GM12878 (cell line): ENCODE measurements at regions not wholly inside any gene's neighbourhood (a gene's known extent, or its start where the extent isn't known, plus 50 kb on each side); places are given as distances from the start of the nearest gene placed in this dataset.

Source experiments
- EZH2 ChIP-seq: IDR thresholded peaks from 2 replicates; pipeline ENCODE4 v1.6.1; 2012; ENCODE audit warnings: low read depth, mild to moderate bottlenecking, control low read depth, inconsistent platforms, low read length, borderline replicate concordance; ENCODE audit not compliant: control insufficient read depth
- POLR2A ChIP-seq: IDR thresholded peaks from 2 replicates; pipeline ENCODE4 v1.6.1; 2011; ENCODE audit warnings: low read depth, mild to moderate bottlenecking, low read length
- TF ChIP-seq, protein P1 (sequence below): fragments of 450-650 bp; IDR thresholded peaks from 2 replicates; pipeline ENCODE4 v1.6.1; 2017; ENCODE audit warnings: mild to moderate bottlenecking

DNA sequence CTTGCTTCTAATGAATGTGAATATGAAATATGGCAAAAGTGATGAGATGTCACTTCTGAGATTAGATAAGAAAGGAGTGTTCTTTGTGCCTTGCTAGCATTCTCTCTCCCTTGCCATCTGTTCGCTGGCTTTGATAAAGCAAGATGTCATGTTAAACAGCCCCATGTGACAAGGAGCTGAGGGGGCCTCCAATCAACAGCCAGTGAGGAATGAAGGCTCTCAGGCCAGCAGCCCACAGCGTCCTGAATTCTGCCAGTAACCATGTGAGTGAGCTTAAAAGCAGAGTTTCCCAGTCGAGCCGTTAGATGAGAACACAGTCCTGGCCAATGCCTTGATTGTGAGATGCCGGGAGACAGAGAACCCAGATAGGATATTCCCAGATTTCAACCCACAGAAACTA is 198.8 kb downstream of the IRS1 start:
- TF ChIP-seq EZH2, result no peak
- TF ChIP-seq POLR2A, result no peak
- TF ChIP-seq, protein P1, sequence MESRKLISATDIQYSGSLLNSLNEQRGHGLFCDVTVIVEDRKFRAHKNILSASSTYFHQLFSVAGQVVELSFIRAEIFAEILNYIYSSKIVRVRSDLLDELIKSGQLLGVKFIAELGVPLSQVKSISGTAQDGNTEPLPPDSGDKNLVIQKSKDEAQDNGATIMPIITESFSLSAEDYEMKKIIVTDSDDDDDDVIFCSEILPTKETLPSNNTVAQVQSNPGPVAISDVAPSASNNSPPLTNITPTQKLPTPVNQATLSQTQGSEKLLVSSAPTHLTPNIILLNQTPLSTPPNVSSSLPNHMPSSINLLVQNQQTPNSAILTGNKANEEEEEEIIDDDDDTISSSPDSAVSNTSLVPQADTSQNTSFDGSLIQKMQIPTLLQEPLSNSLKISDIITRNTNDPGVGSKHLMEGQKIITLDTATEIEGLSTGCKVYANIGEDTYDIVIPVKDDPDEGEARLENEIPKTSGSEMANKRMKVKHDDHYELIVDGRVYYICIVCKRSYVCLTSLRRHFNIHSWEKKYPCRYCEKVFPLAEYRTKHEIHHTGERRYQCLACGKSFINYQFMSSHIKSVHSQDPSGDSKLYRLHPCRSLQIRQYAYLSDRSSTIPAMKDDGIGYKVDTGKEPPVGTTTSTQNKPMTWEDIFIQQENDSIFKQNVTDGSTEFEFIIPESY, result no peak
